ENCODE measurements at regions not wholly inside any gene's neighbourhood (a gene's known extent, or its start where the extent isn't known, plus 50 kb on each side); places are given as distances from the start of the nearest gene placed in this dataset.

- TF ChIP-seq, protein P1, sequence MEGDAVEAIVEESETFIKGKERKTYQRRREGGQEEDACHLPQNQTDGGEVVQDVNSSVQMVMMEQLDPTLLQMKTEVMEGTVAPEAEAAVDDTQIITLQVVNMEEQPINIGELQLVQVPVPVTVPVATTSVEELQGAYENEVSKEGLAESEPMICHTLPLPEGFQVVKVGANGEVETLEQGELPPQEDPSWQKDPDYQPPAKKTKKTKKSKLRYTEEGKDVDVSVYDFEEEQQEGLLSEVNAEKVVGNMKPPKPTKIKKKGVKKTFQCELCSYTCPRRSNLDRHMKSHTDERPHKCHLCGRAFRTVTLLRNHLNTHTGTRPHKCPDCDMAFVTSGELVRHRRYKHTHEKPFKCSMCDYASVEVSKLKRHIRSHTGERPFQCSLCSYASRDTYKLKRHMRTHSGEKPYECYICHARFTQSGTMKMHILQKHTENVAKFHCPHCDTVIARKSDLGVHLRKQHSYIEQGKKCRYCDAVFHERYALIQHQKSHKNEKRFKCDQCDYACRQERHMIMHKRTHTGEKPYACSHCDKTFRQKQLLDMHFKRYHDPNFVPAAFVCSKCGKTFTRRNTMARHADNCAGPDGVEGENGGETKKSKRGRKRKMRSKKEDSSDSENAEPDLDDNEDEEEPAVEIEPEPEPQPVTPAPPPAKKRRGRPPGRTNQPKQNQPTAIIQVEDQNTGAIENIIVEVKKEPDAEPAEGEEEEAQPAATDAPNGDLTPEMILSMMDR (IDR thresholded peaks at IDR 0.05): no peak; the same call in 1 of the 2 replicates
- TF ChIP-seq RXRA (IDR thresholded peaks at IDR 0.05; ENCODE audit: borderline replicate concordance, low read depth) (no peak), YY1 (IDR thresholded peaks at IDR 0.05; ENCODE audit: low read depth) (no peak), TEAD4 (IDR thresholded peaks at IDR 0.05; ENCODE audit: borderline replicate concordance, insufficient read depth) (no peak), EP300 (IDR thresholded peaks at IDR 0.05; ENCODE audit: borderline replicate concordance in 1 of 2, low read depth in 1 of 2, low read length in 1 of 2) (no peak), POLR2AphosphoS5 (IDR thresholded peaks at IDR 0.05; ENCODE audit: low read depth, low read length) (no peak), JUND (IDR thresholded peaks at IDR 0.05) (no peak), RCOR1 (IDR thresholded peaks at IDR 0.05; ENCODE audit: low read length) (no peak)
- TF ChIP-seq, protein P2, sequence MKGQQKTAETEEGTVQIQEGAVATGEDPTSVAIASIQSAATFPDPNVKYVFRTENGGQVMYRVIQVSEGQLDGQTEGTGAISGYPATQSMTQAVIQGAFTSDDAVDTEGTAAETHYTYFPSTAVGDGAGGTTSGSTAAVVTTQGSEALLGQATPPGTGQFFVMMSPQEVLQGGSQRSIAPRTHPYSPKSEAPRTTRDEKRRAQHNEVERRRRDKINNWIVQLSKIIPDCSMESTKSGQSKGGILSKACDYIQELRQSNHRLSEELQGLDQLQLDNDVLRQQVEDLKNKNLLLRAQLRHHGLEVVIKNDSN (IDR thresholded peaks at IDR 0.05; ENCODE audit: borderline replicate concordance, low read depth): no peak
Measured at GRCh38 chr16:13767215-13767614, 152.7 kb upstream of the ERCC4 start.

Measured in SK-N-SH (cell line).